Hypothalamus (tissue), 51 donors: ENCODE measurements at regions not wholly inside any gene's neighbourhood (a gene's known extent, or its start where the extent isn't known, plus 50 kb on each side); places are given as distances from the start of the nearest gene placed in this dataset.

Experiments
- DNase-seq, 51 donors: peaks; one replicate each; lab custom pipeline; 2025; lab: John Stamatoyannopoulos, UW

DNA sequence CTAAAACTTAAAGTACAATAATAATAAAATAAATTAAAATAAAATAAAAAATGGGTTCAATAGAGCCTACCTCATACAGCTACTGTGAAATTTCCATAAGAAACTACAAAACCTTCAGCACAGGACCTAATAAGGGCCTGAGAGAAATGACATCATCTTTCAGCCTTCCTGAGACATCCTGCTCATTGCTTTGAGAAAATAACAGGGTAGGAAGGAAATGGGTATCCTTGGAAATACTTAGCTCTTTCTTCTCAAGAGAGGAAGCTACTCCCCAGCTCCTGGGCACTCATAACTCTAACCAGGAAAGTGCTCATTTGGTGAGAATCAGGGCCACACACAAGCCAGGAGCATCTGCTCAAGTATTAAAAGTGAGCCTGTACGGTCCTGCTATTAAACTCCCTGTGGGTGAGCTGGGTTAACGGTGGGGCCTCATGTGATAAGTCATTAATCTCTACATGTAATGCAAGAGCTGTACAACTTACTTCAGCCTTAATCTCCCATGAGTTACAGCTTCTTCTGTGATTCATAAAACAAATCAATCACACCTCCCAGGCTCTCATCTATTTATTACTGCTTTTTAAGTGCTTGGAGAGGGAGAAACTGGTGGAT lies 141.4 kb downstream of the MAFB start:
- no peak for DNase-seq

DNA sequence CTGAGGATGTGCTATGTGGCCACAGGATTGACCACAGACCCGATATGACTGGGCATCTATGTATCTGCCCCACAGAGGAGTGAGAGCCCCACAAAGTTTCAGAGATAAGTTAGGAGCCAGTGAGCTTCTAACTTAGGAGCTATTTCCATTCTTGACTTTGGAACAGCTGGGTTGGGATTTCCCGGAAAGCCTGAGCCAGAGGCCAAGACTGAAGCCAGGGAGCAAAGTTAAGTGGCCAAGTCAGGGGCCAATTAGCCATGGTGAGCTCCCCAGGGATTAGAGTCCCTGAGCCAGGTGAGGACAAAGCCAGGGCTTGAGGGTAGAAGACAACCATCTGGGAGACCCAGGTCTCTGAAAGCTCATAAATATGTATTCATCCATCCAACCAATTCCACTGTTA lies 143.6 kb downstream of the MAFB start:
- no peak for DNase-seq

DNA sequence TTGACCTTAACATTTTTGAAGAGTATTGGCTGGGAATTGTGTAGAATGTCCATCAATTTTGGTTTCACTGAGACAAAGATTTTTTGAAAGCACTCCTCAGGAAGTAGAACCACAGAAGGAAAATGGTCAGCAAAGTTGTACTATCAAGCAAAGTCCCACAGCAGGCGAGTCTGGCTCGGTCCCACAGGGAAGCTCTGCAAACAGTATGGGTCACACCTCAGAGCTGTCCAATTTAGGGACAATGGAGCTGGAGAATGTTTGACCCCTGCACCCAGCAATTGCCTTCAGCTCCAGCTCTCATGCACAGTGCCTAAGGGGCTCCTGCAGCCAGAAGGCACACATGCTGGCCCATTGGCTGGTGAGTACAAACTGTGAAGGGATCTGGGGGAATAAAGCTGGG lies 147.0 kb downstream of the MAFB start:
- no peak for DNase-seq

DNA sequence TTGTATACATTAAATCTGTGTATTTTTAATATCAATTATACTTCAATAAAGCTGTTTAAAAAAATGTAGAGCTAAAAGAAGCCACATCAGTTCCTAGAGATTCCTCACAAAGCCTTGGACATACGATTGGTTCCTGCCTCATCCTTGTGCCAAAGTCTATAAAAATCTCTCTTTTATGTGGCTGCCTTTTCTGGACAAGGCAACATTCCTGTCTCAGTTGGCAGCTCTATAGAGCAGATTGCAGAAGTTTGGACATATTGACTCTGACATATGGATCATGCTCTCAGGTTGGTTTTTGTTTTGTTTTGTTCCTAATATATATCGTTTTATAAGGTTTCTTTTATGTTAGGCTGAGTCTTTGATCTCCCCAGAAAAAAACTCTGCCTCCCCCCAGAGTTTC lies 148.9 kb downstream of the MAFB start:
- no peak for DNase-seq

DNA sequence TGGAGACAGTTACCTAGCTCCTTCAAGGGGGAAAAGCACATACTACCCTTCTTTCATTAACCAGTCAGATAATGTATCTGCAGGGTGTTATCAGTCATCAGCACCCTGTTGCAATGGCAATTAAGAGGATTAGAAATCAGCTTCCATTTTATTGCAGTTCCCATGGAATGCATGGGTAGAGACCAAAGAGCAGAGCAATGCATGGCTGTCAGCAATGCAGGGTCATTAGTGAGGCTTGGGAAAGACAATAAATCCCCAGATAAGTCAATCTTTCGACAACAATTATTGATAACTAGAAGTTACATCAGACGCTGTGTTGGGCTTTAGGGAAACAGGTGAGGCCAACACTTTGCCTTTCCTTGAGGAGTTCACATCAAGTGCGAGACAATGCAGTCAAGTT lies 150.9 kb downstream of the MAFB start:
- no peak for DNase-seq

DNA sequence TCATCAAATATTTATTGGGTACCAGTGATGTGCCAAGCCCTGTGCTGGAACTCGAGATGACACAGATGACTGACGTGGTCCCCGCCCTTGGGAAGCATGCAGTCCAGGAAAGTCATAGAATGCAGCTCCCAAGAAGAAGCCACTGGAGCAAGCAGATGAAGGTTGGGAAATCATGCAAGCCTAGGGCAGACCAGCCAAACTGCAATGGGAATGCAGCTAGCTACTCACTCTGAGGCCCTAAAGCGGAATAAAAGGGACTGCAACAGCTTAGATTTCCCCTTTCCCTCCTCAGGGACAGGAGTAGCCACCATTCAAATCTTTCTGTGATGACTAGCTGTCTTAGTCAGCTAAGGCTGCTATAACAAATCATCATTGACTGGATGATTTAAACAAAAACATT lies 152.2 kb downstream of the MAFB start:
- no peak for DNase-seq

DNA sequence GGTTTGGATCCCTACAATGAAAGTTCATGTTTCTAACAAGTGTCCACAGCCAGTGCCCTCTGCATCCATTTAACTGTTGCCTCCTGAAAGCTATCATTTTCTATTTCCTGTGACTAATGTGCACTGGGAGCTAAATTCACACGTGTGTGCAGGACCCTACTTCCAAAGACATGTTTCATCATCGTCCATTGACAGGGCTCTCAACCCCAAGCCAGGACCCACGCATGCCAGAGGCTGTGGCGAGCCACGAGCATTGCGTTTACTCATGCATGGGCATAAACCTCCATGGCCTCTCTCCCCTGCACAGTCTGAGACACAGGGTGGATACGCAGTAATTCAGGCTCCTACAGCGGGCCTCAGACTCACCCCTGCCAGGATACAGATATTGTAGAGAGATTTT lies 153.2 kb downstream of the MAFB start:
- DNase-seq = no peak

DNA sequence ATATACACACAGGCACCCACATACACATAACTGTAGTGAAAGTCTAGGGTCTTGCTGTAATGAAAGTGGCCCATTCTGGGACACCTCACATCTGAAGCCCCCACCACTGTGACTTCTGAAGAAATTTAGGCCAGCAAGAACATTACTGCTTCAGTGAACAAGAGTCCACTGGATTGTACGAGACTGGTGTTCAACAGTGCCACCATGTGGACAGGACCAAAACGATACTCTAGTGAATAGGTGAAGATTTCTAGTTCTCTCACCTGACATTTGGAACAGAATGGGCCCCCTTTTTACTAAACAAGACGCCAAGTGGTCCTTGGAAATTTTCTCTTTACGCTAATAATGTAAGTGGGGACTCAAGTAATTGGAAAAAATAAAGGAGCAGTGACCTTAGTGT lies 156.9 kb downstream of the MAFB start:
- no peak for DNase-seq

DNA sequence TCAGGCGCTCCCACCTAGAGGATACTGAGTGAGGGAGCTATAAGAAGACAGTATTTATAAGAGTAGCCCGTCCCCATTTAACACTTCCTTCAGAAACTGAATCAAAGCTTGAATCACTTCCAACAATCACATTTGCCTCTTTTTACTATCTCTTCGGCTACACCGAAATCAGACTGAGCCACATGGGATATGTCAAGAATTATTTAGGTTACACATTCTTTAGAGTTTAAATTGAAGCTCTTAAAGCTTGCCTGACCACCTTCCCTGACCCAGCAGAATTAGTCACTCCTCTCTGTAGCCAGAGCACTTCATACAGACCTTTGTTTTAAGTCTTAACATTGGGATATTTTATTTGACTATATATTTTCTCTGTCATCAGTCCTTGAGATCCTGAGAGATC lies 163.7 kb downstream of the MAFB start:
- DNase-seq = no peak

DNA sequence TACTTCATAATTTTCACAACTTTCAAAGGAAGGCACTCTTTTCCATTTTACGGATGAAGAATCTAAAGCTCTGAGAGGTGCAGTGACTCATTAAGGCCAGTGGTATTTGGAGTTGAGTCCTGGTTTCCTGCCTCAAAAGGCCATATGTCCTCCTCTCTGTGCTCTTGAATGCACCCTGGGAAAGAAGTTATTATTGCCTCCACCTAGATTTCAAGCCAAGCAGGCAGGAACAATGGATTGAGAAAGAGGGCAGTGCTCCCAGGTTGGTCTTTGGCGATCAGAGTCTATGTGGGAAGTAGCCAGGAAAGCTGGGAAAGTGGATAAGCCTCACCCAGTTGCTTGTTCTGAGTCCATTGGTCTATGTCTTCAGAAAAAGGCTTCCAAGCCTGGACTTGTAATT lies 165.0 kb downstream of the MAFB start:
- no peak for DNase-seq

DNA sequence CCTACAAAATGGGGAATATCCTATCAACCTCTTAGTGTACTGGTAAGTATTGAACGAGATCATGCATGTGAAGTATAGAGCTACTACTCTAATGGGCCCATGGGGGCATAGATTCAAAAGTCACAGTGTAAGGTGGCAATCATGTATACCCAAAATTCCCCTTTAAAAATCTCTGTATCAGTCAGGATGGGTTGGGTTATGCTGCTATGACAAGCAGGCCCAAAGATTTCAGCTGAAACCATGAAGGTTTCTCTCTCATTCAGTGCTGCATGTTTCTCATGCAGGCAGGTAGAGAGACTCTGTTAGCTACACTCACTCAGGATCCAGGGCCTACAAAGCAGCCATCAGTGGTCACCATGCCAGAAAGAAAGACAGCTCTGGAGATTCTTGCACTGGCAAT lies 166.6 kb downstream of the MAFB start:
- no peak for DNase-seq

DNA sequence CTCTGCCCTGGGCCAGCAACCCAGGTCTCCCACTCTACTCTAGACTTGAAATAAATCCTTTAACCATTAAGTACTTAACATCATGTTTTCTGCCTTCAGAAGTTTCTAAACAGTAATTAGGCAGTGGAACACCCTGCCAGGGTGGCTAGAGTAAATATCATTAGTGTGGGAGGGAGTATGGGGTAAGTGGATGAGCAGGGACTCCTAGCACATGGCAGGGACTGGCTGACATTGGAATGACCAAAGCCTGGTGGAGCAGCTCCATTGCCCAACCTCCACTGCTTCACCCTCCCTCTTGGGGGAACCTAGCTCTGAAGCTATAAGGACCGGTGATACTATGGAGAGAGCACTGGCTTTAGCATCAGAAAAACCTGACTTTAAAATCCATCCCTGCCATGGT lies 167.1 kb downstream of the MAFB start:
- no peak for DNase-seq

DNA sequence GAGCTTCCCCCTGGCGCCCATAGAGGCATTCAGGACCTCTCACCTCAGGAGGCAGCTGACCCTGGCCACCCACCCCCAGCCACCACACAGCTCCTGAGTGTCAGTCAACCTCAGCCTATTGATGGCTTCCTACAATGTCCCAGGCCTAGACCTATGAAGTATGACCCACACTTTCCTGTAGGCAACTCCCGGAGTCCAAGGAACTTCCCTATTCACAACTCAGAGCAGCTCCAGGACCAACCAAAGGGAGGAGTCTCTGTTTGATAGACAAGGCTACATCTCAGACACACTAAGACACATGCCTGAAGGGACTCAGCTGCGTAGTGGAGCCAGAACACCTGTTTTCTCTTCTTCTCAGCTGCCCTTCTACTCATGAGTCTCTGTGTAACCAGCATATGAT lies 169.1 kb downstream of the MAFB start:
- no peak for DNase-seq

DNA sequence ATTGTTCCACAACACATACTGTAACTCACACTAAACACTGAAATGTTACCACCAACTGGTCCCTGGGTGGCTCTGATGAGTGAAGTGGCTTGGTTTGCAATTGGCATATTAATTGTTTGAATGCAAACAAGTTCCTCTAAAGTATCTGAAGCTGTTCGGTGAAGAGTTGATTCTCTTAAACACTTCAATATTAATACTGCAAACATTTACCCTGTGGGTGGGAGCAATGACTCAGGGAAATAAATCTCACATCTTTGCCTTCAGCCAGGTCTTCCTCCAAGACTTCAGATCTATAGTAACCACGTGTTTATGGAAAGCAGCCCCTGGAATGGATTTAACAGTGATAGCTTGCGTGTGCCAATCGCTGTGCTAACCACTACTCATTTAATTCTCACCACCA lies 176.0 kb downstream of the MAFB start:
- no peak for DNase-seq

DNA sequence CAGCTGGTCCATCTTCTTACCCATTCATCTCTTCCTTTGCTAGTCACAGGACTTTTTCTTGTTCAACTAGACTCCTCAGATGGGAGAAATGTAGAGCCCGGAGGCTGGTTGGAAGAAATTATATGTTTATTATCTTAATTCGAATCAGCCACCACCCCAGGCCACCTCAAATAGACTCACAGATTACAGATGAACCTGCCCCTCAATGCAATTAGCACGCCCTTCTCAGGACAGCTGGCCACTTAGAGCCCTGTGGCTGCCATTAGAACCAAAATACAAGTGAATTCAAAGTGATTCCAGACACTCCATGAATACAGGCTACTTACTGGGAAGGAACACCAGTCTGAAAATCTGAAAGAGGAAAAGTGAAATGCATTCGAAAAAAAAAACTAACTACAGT lies 176.4 kb downstream of the MAFB start:
- DNase-seq = no peak

DNA sequence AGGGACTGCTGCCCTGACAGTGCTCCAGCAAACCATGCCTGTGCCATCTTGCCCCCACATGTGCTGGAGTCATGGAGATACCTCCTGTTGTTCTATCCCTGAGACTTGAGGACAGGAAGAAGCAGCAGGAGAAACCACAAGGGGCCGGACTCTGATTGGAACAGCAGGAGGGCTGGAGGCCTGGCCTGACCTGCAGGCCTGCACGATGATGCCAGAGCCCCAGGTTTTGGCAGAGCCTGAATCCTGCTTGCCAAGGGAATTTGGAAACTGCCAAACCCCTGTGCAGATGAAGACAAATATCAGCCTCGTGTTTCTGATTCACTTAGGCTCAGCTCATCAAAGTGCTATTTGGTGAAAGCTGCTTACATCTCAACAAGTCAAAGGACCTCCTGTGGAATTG lies 177.6 kb downstream of the MAFB start:
- DNase-seq = no peak

DNA sequence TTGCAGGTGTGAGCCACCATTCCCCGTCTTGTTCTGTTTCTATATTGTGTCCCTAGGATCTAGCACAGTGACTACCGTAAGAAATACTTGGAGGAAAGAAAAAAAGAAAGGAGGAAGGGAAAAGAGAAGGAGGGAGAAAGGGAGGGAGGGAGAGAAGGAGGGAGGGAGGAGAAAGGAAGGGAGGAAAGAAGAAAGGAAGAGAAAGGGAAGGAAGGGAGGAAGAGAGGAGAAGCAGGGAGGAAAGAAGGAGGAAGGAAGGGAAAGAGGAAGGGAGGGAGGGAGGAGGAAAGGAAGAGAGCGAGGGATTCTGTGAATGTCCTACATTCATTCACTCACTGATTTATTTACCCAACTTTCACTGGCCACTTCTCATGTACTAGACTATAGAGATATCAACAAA lies 178.4 kb downstream of the MAFB start:
- no peak for DNase-seq

DNA sequence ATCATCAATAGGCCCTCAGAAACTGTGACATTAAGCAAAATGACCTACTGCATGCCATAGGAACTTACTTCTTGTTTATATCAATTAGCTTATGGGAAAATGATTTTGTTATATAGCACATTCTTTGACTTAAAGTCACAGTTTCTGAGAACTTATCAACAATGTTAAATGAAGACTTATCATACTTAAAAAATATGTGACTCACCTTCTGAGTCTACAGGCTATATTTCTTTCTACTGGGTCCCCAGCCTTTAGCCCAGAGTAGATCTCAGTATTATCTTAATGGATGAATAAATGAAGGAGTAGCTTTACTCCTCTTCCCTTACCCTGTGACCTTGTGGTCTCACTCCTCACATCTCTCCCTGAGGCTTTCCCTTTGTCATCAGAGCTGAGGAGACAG lies 180.2 kb downstream of the MAFB start:
- DNase-seq = no peak

DNA sequence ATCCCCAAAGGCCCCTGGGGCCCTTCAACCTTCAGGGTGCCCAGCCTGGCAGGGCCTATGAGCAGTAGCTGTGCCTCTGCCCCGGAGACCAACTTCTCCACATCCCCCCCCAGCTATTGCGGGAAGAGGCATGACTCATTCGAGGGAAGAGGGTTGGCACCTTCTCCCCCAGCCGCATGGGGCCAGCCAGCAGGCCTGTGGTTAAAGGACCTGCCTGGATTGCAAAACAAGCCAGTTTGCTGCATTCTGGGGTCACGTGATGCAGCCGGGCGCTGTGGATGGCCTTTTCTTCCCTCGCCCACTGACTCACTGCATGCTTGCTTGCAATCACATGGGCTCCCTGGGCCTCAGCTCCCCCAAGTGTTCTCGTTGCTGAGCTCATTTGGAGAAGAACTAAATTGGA lies 182.5 kb downstream of the MAFB start:
- peak in 47 of 51 donors; percentile 4 to 89 (median 55) for DNase-seq

DNA sequence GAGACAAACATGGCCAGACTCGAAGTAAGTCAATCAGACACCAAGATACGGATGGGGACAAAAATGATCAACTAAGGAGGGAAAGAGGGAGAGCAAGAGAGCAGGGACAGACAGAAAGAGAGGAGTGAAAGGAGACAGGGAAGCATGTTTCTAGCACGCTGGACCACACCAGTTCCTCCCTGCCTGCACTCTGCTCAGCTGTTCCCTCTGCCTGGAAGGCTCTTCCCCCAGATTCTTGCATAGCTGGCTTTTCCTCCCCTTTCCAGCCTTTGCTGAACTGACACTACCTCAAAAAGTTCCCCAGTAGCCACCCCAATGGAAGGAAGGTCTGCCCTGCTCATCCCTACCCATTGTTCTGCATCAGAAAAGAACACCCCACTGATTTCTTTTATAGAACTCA lies 185.9 kb downstream of the MAFB start:
- no peak for DNase-seq

DNA sequence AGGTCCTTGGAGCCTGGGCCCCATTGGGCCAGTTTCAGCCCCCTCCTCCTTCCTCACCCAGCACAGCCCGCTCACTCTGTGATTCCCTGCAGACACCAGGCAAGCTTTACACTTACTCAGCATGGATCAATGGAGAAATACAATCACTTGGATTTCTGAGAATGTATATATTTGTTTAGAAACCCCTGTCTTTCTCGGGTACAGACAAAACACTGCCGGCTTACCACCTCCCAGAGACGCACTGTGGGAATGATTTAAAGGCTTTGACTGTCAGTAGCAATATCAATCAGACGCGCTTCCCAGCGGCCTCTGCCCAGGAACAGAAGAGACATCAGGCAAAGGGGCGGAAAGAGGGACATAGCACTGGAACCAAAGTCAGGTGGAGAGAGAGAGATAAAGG lies 186.5 kb downstream of the MAFB start:
- DNase-seq = no peak

DNA sequence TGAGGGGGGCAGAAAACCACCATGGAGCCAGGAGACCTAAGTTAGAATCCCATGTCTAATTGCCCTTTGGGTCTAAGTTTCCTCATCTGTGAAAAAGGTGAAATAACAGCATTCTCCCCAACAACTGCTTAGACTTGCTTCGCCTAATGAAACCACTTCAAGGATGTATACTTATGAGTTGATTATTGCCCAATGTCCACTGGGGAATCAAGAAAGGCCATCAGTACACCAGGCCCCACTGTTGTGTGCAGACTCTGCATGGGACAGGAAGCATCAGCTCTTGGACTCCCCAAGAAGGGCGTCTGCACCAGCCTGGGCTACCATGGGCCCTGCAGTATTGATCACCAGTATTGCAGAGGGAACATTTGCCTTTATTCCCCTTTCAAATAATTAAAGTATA lies 189.6 kb downstream of the MAFB start:
- DNase-seq = no peak

DNA sequence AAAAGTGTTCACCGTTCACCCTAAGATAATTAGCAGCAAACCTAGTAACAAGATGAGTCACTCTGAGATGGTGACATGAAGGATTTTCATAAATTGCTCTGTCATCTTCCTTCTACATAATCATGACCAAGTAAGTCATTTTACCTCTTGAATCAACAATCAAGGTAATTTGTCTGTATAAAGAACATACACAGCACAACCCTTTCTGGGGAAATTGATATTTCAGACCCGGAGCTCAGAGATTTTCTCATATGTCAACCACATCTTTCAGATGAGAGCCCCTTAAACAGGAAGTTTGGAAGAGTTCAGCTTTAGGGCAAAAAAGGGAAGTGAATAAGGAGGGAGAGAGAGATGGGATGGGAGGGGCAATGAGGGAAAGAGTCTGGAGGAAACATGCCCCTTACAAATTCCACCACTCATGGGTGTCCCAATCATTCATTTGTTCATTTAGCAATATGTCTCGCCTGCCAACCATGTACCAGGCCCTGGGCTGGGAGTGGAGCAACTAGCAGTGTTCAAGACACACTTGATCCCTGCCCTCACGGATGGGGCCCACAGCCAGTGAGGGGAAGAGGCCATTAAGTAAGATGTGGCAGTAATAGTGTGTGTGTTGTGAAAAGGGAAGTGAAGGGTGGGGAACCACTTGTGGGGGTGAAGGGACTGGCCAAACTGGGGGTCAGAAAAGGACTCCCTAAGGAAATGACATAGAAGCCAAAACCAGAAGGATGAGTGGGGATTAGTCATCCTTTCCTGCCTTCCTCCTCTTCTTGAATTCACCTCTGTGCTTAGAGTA lies 190.9 kb downstream of the MAFB start:
- DNase-seq = peak in 7 of 51 donors; percentile 2 to 30 (median 9)
